ENCODE measurements at regions not wholly inside any gene's neighbourhood (a gene's known extent, or its start where the extent isn't known, plus 50 kb on each side); places are given as distances from the start of the nearest gene placed in this dataset.

- TF ChIP-seq CTCF (IDR thresholded peaks at IDR 0.05; ENCODE audit: borderline replicate concordance): no peak
- Histone ChIP-seq H3K4me3 (no peak overlapping the region), H3K27me3 (ENCODE audit: low read depth) (no peaks in the 10 kb centered on the region), H3K36me3 (no peaks in the 10 kb centered on the region), H3K9me3 (replicated peaks) (peaks cover 3% of the 10 kb centered on the region), H3K27ac (replicated peaks) (no peak overlapping the region), H3K4me1 (peaks cover 12% of the 10 kb centered on the region)
- DNase-seq: no peak
- intact Hi-C loops (cut with micrococcal nuclease): no loop called here
Observed at GRCh38 chr4:183586824-183587223, 72.2 kb downstream of the RWDD4 start.

- Histone ChIP-seq H3K27me3 (ENCODE audit: low read depth) (no peaks in the 10 kb centered on the region), H3K36me3 (no peaks in the 10 kb centered on the region), H3K4me1 (peaks cover 12% of the 10 kb centered on the region), H3K4me3 (peak overlapping the region; percentile 29), H3K27ac (replicated peaks) (peak overlapping the region; percentile 69), H3K9me3 (replicated peaks) (no peaks in the 10 kb centered on the region)
- intact Hi-C loops (cut with micrococcal nuclease): no loop called here
- TF ChIP-seq CTCF (IDR thresholded peaks at IDR 0.05; ENCODE audit: borderline replicate concordance): no peak
- DNase-seq: no peak
Observed at GRCh38 chr4:183588169-183588675, 70.8 kb downstream of the RWDD4 start.

- H3K4me1 ChIP-seq: peaks cover 12% of the 10 kb centered on the region
- no peak for TF ChIP-seq CTCF (IDR thresholded peaks at IDR 0.05; ENCODE audit: borderline replicate concordance)
- H3K36me3 ChIP-seq: no peaks in the 10 kb centered on the region
- H3K27me3 ChIP-seq (ENCODE audit: low read depth): no peaks in the 10 kb centered on the region
- peak overlapping the region; percentile 69 for H3K27ac ChIP-seq (replicated peaks)
- H3K9me3 ChIP-seq (replicated peaks): no peaks in the 10 kb centered on the region
- no peak overlapping the region for H3K4me3 ChIP-seq
- intact Hi-C loops (cut with micrococcal nuclease): no loop called here
- no peak for DNase-seq
Observed at GRCh38 chr4:183588691-183589090, 70.3 kb downstream of the RWDD4 start.

GRCh38 chr4:183589461-183590099 lies 69.4 kb downstream of the RWDD4 start:
- peaks cover 12% of the 10 kb centered on the region for H3K4me1 ChIP-seq
- intact Hi-C loops (cut with micrococcal nuclease): no loop called here

More at GRCh38 chr4:183589461-183590099, 69.4 kb downstream of the RWDD4 start:
- no peak for TF ChIP-seq CTCF (IDR thresholded peaks at IDR 0.05; ENCODE audit: borderline replicate concordance)
- DNase-seq: no peak
- Histone ChIP-seq H3K27me3 (ENCODE audit: low read depth) (no peaks in the 10 kb centered on the region), H3K36me3 (no peaks in the 10 kb centered on the region), H3K9me3 (replicated peaks) (no peaks in the 10 kb centered on the region), H3K27ac (replicated peaks) (no peak overlapping the region), H3K4me3 (no peak overlapping the region)
